IMR-90 (cell line): ENCODE measurements at regions not wholly inside any gene's neighbourhood (a gene's known extent, or its start where the extent isn't known, plus 50 kb on each side); places are given as distances from the start of the nearest gene placed in this dataset.

ENCODE experiments used
- ATAC-seq: fragments of 200-7000 bp; cut with Tn5 transposase; 2 replicates; pipeline ENCODE4 v1.9.1; 2020; ENCODE audit warnings: low read depth, mild to moderate bottlenecking, moderate library complexity
- BruUV-seq: library from RNA; stranded (reverse); fragments of 400-500 nt; replicated peaks from 2 replicates; lab custom pipeline; 2021; lab: Mats Ljungman, UMichigan
- CTCF ChIA-PET: fragments of 300-600 bp; formaldehyde crosslinking; extraction: SDS; loops from one replicate; lab custom pipeline; 2021; ENCODE audit warnings: antibody characterized with exemption; lab: Yijun Ruan, JAX
- POLR2A ChIA-PET: fragments of 300-600 bp; sonication (Branson Sonifier 250); formaldehyde crosslinking; loops from one replicate; lab custom pipeline; 2022; ENCODE audit warnings: antibody characterized with exemption; ENCODE audit not compliant: unreplicated experiment; lab: Charles Lee
- DNase-seq: peaks from one replicate; pipeline ENCODE4 v3.0.0; 2013
- H2AFZ ChIP-seq: replicated peaks from 2 replicates; pipeline ENCODE3; 2013; ENCODE audit warnings: low read length, mild to moderate bottlenecking; ENCODE audit not compliant: poor library complexity
- H2AK5ac ChIP-seq: 2 replicates; pipeline ENCODE4 v1.6.1; 2013; ENCODE audit warnings: low read depth, low read length, inconsistent platforms
- H2AK9ac ChIP-seq: replicated peaks from 2 replicates; pipeline ENCODE3; 2013; ENCODE audit warnings: mild to moderate bottlenecking, low read depth, low read length, moderate library complexity; ENCODE audit not compliant: poor library complexity
- H2BK120ac ChIP-seq: 2 replicates; pipeline ENCODE4 v1.6.1; 2013; ENCODE audit warnings: low read depth, low read length, inconsistent platforms
- H2BK15ac ChIP-seq: 3 replicates; pipeline ENCODE4 v1.6.1; 2013; ENCODE audit warnings: low read depth, low read length, inconsistent platforms
- H2BK20ac ChIP-seq: 2 replicates; pipeline ENCODE4 v1.6.1; 2013; ENCODE audit warnings: low read depth, mild to moderate bottlenecking, inconsistent platforms, low read length, moderate library complexity
- H2BK5ac ChIP-seq: 2 replicates; pipeline ENCODE4 v1.6.1; 2013; ENCODE audit warnings: mild to moderate bottlenecking, low read depth, low read length, inconsistent platforms; ENCODE audit not compliant: poor library complexity, severe bottlenecking
- H3K14ac ChIP-seq: replicated peaks from 2 replicates; pipeline ENCODE4 v1.6.1; 2013; ENCODE audit warnings: low read depth, low read length, inconsistent platforms
- H3K18ac ChIP-seq: 2 replicates; pipeline ENCODE4 v1.6.1; 2013; ENCODE audit warnings: low read depth, low read length, control low read depth
- H3K23ac ChIP-seq: 2 replicates; pipeline ENCODE4 v1.6.1; 2013; ENCODE audit warnings: low read depth, low read length, inconsistent platforms
- H3K27ac ChIP-seq: 2 replicates; pipeline ENCODE4 v1.5.1; 2013; ENCODE audit warnings: mild to moderate bottlenecking, control low read depth, low read length; ENCODE audit not compliant: insufficient read depth
- H3K27me3 ChIP-seq: 2 replicates; pipeline ENCODE4 v1.6.1; 2013; ENCODE audit warnings: low read length; ENCODE audit not compliant: control insufficient read depth, insufficient read depth
- H3K36me3 ChIP-seq: 2 replicates; pipeline ENCODE4 v1.6.1; 2013; ENCODE audit warnings: low read length, mixed read lengths; ENCODE audit not compliant: control insufficient read depth, insufficient read depth
- H3K4ac ChIP-seq: 2 replicates; pipeline ENCODE4 v1.6.1; 2013; ENCODE audit warnings: low read depth, low read length, inconsistent platforms
- H3K4me1 ChIP-seq: 2 replicates; pipeline ENCODE4 v1.6.1; 2013; ENCODE audit warnings: low read length, mixed read lengths; ENCODE audit not compliant: control insufficient read depth, insufficient read depth
- H3K4me2 ChIP-seq: 2 replicates; pipeline ENCODE4 v1.6.1; 2013; ENCODE audit warnings: low read depth, mild to moderate bottlenecking, control low read depth, low read length, moderate library complexity
- H3K4me3 ChIP-seq: 2 replicates; pipeline ENCODE4 v1.5.1; 2013; ENCODE audit warnings: low read depth, mild to moderate bottlenecking, control low read depth, low read length, moderate library complexity; ENCODE audit not compliant: insufficient read depth
- H3K56ac ChIP-seq: 2 replicates; pipeline ENCODE4 v1.6.1; 2013; ENCODE audit warnings: low read length, inconsistent platforms; ENCODE audit not compliant: insufficient read depth; ENCODE audit errors: extremely low read depth
- H3K79me1 ChIP-seq, 2 experiments: 2 replicates each; pipeline ENCODE4 v1.6.1; 2013; ENCODE audit warnings: low read length in 2 of 2, inconsistent platforms in 1 of 2, low read depth in 1 of 2
- H3K9ac ChIP-seq: 2 replicates; pipeline ENCODE4 v1.6.1; 2013; ENCODE audit warnings: low read depth, low read length, control low read depth
- H3K9me1 ChIP-seq: 2 replicates; pipeline ENCODE4 v1.6.1; 2013; ENCODE audit warnings: low read length, inconsistent platforms; ENCODE audit not compliant: insufficient read depth
- H3K9me3 ChIP-seq: 2 replicates; pipeline ENCODE4 v1.6.1; 2013; ENCODE audit warnings: low read length; ENCODE audit not compliant: control insufficient read depth, insufficient read depth
- H4K20me1 ChIP-seq: 2 replicates; pipeline ENCODE4 v1.6.1; 2013; ENCODE audit warnings: low read length, inconsistent platforms; ENCODE audit not compliant: insufficient read depth
- H4K5ac ChIP-seq: 2 replicates; pipeline ENCODE4 v1.6.1; 2013; ENCODE audit warnings: mild to moderate bottlenecking, low read depth, low read length, control low read depth
- H4K8ac ChIP-seq, 2 experiments: 2 replicates each; pipeline ENCODE4 v1.6.1; 2013; ENCODE audit warnings: low read depth in 2 of 2, low read length in 2 of 2, control low read depth in 1 of 2, inconsistent platforms in 1 of 2
- H4K91ac ChIP-seq: 2 replicates; pipeline ENCODE4 v1.6.1; 2013; ENCODE audit warnings: low read depth, low read length, inconsistent platforms; ENCODE audit not compliant: insufficient read depth
- CHD1 ChIP-seq: IDR thresholded peaks from 2 replicates; pipeline ENCODE4 v1.6.1; 2012; ENCODE audit warnings: low read depth, low read length, improper control_type of control experiment
- RCOR1 ChIP-seq: IDR thresholded peaks from 2 replicates; pipeline ENCODE4 v1.6.1; 2012; ENCODE audit warnings: mild to moderate bottlenecking, low read length, improper control_type of control experiment; ENCODE audit not compliant: insufficient replicate concordance
- SMC3 ChIP-seq: fragments of 150-350 bp; IDR thresholded peaks from 2 replicates; pipeline ENCODE4 v1.6.1; 2016; ENCODE audit warnings: low read depth, mild to moderate bottlenecking, antibody characterized with exemption, low read length, moderate library complexity
- WGBS, 2 experiments: methylation state at CpG; one replicate each; pipeline versions ENCODE4 v1.1.5 to v1.1.7; 2013; ENCODE audit warnings: missing lambda C conversion rate in 2 of 2; ENCODE audit not compliant: insufficient read length in 1 of 2; ENCODE audit errors: extremely low coverage in 2 of 2; 5-methylcytosine and 5-hydroxymethylcytosine counted together
- dilution Hi-C: fragments of 300-500 bp; cut with HindIII; formaldehyde crosslinking; loops from one replicate; pipeline ENCODE4 v1.14.3; 2018; ENCODE audit warnings: low sequenced_read_pairs; ENCODE audit not compliant: unreplicated experiment
- in situ Hi-C: fragments of 300-500 bp; cut with MboI; formaldehyde crosslinking; loops from 3 replicates; pipeline ENCODE4 v1.14.3; 2019; ENCODE audit warnings: low sequenced_read_pairs, inconsistent platforms, mixed read lengths
- intact Hi-C: fragments of 100-400 bp; cut with micrococcal nuclease; formaldehyde crosslinking; loops from 2 replicates; pipeline ENCODE4 v1.10.0; 2022
- TF ChIP-seq, protein P1 (sequence below): conservative IDR thresholded peaks from 2 replicates; pipeline ENCODE4 v1.5.1; 2012; ENCODE audit warnings: mild to moderate bottlenecking, low read depth, low read length, improper control_type of control experiment
- TF ChIP-seq, protein P2 (sequence below): fragments of 150-350 bp; IDR thresholded peaks from 2 replicates; pipeline ENCODE4 v1.6.1; 2016; ENCODE audit warnings: low read depth, mild to moderate bottlenecking, low read length, moderate library complexity, borderline replicate concordance

DNA sequence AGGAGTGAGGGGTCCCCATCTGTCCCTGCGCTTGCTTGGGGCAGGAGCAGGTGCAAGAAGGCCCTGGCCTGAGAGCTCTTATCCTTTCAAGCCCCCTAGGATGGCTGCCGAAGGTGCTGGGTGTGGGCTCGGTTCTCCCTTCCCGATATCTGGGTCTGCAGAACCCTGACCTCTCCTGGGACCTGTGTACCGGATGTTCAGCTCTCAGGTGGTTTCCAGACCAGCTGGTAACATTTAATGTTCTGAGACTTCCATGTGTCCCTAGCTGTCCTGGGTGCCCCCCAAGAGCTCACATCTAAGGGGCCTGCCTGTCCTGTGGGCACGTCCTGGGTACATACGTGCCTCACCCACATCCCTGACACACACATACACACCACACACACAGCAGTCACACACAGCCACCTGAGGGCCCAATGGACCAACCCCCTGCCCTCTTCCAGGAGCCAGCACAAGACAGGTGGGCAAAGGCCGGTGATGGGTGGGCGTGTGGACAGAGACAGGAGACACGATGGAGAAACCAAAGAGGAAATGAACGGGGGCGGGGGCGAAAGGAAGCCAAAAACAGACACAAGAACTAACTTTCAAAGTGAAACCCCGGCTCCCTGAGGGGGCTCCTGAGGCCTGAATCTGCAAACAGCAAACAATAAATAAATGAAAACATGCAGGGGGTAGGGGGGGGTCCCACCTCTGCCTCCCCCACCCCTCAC, 124.3 kb downstream of the PTPRS start:
- no peak overlapping the region for H2AFZ ChIP-seq
- peaks cover 3% of the 10 kb centered on the region; the same call in 1 of the 2 replicates for H3K9me3 ChIP-seq
- CTCF ChIA-PET = no interaction called here
- H4K20me1 ChIP-seq = no peaks in the 10 kb centered on the region
- no peak overlapping the region for H4K8ac ChIP-seq
- H3K4me1 ChIP-seq = no peaks in the 10 kb centered on the region
- H4K91ac ChIP-seq = no peak overlapping the region
- no peak overlapping the region for H3K18ac ChIP-seq
- H2BK15ac ChIP-seq = no peak overlapping the region
- H2AK5ac ChIP-seq = no peak overlapping the region
- H3K9me1 ChIP-seq = peaks cover 6% of the 10 kb centered on the region
- H3K14ac ChIP-seq = no peak overlapping the region
- no peak overlapping the region for H3K9ac ChIP-seq
- H4K5ac ChIP-seq = no peak overlapping the region
- no peak overlapping the region for H3K4me2 ChIP-seq
- H2BK20ac ChIP-seq = no peak overlapping the region
- no peak for ATAC-seq
- H3K56ac ChIP-seq = no peak overlapping the region
- intact Hi-C loops (no loop called here), in situ Hi-C loops (no loop called here), dilution Hi-C loops (no loop called here)
- H3K4ac ChIP-seq = no peak overlapping the region
- POLR2A ChIA-PET = no interaction called here
- H3K27ac ChIP-seq = no peak overlapping the region
- no peak overlapping the region for H3K4me3 ChIP-seq
- no peak overlapping the region for H2BK120ac ChIP-seq
- no peak for TF ChIP-seq CHD1
- TF ChIP-seq, protein P1, sequence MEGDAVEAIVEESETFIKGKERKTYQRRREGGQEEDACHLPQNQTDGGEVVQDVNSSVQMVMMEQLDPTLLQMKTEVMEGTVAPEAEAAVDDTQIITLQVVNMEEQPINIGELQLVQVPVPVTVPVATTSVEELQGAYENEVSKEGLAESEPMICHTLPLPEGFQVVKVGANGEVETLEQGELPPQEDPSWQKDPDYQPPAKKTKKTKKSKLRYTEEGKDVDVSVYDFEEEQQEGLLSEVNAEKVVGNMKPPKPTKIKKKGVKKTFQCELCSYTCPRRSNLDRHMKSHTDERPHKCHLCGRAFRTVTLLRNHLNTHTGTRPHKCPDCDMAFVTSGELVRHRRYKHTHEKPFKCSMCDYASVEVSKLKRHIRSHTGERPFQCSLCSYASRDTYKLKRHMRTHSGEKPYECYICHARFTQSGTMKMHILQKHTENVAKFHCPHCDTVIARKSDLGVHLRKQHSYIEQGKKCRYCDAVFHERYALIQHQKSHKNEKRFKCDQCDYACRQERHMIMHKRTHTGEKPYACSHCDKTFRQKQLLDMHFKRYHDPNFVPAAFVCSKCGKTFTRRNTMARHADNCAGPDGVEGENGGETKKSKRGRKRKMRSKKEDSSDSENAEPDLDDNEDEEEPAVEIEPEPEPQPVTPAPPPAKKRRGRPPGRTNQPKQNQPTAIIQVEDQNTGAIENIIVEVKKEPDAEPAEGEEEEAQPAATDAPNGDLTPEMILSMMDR = no peak
- TF ChIP-seq, protein P2, sequence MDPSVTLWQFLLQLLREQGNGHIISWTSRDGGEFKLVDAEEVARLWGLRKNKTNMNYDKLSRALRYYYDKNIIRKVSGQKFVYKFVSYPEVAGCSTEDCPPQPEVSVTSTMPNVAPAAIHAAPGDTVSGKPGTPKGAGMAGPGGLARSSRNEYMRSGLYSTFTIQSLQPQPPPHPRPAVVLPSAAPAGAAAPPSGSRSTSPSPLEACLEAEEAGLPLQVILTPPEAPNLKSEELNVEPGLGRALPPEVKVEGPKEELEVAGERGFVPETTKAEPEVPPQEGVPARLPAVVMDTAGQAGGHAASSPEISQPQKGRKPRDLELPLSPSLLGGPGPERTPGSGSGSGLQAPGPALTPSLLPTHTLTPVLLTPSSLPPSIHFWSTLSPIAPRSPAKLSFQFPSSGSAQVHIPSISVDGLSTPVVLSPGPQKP = no peak
- TF ChIP-seq SMC3 = no peak
- no peak for TF ChIP-seq RCOR1
- DNase-seq = no peak
- 97% methylated on average over 4 of the region's 14 CpGs; no CpG with 5 or more reads in 1 of the 2 experiments for WGBS, 2 experiments
- H2BK5ac ChIP-seq = no peak overlapping the region
- H3K23ac ChIP-seq = no peak overlapping the region
- no peaks in the 10 kb centered on the region for H3K79me1 ChIP-seq
- no peak overlapping the region for H2AK9ac ChIP-seq
- peaks cover 87% of the 10 kb centered on the region for H3K36me3 ChIP-seq
- no TSS peak for BruUV-seq
- no peaks in the 10 kb centered on the region for H3K27me3 ChIP-seq
